Vagina (tissue), 2 donors: ENCODE measurements at regions not wholly inside any gene's neighbourhood (a gene's known extent, or its start where the extent isn't known, plus 50 kb on each side); places are given as distances from the start of the nearest gene placed in this dataset.

Experiments
- DNase-seq, 2 donors: peaks; one replicate each; pipeline ENCODE4 v3.0.0-alpha.2; 2017; ENCODE audit errors: extremely low spot score in 2 of 2
- H3K27ac ChIP-seq: fragments of 200-600 bp; sonication (generic); one replicate; pipeline ENCODE4 v1.5.1; 2019
- H3K27me3 ChIP-seq: fragments of 200-600 bp; sonication (generic); one replicate; pipeline ENCODE4 v1.5.1; 2019
- H3K36me3 ChIP-seq, 2 donors: fragments of 200-600 bp; sonication (generic); one replicate each; pipeline ENCODE4 v1.5.1; 2017 to 2019
- H3K4me1 ChIP-seq: fragments of 200-600 bp; sonication (generic); one replicate; pipeline ENCODE4 v1.5.1; 2019
- H3K4me3 ChIP-seq, 2 donors: fragments of 200-600 bp; sonication (generic); 1 replicate in 1 of 2; 2 replicates in 1 of 2; pipeline ENCODE4 v1.5.1; 2016 to 2019
- H3K9me3 ChIP-seq: fragments of 200-600 bp; sonication (generic); one replicate; pipeline ENCODE4 v1.5.1; 2019
- POLR2A ChIP-seq, 2 donors: fragments of 450-650 bp; IDR thresholded peaks; one replicate each; pipeline ENCODE4 v1.6.1; 2017; ENCODE audit warnings: antibody characterized with exemption in 2 of 2, mild to moderate bottlenecking in 2 of 2, moderate library complexity in 2 of 2
- POLR2AphosphoS5 ChIP-seq, 2 donors: sonication (generic); formaldehyde crosslinking; IDR thresholded peaks; one replicate each; pipeline ENCODE4 v1.9.0; 2017; ENCODE audit warnings: antibody characterized with exemption in 2 of 2, mild to moderate bottlenecking in 2 of 2, low read depth in 1 of 2; ENCODE audit not compliant: insufficient read depth in 1 of 2
- intact Hi-C: fragments of 100-400 bp; cut with DNase I; formaldehyde crosslinking; loops from one replicate; pipeline ENCODE4 v1.15.1; 2023
- TF ChIP-seq, protein P1 (sequence below), 3 experiments: fragments of 450-650 bp in 2 of 3; fragments of 200-600 bp in 1 of 3; sonication (generic) in 1 of 3; IDR thresholded peaks; one replicate each; pipeline ENCODE4 v1.5.1; 2017 to 2019; ENCODE audit warnings: antibody characterized with exemption in 3 of 3, mild to moderate bottlenecking in 2 of 3, moderate library complexity in 2 of 3

- Histone ChIP-seq H3K4me1 (no peaks in the 10 kb centered on the region), H3K36me3 (no peaks in the 10 kb centered on the region), H3K9me3 (no peaks in the 10 kb centered on the region), H3K4me3 (no peak overlapping the region), H3K27ac (no peak overlapping the region), H3K27me3 (no peaks in the 10 kb centered on the region)
- no peak for TF ChIP-seq POLR2AphosphoS5 (IDR thresholded peaks at IDR 0.05; ENCODE audit: insufficient read depth in 1 of 2, low read depth in 1 of 2)
- intact Hi-C loops: no loop called here
- DNase-seq: no peak
Observed at GRCh38 chr11:29578806-29579205, 438.0 kb downstream of the KCNA4 start.

- intact Hi-C loops: no loop called here
- no peak for TF ChIP-seq POLR2AphosphoS5 (IDR thresholded peaks at IDR 0.05; ENCODE audit: insufficient read depth in 1 of 2, low read depth in 1 of 2)
- TF ChIP-seq, protein P1, sequence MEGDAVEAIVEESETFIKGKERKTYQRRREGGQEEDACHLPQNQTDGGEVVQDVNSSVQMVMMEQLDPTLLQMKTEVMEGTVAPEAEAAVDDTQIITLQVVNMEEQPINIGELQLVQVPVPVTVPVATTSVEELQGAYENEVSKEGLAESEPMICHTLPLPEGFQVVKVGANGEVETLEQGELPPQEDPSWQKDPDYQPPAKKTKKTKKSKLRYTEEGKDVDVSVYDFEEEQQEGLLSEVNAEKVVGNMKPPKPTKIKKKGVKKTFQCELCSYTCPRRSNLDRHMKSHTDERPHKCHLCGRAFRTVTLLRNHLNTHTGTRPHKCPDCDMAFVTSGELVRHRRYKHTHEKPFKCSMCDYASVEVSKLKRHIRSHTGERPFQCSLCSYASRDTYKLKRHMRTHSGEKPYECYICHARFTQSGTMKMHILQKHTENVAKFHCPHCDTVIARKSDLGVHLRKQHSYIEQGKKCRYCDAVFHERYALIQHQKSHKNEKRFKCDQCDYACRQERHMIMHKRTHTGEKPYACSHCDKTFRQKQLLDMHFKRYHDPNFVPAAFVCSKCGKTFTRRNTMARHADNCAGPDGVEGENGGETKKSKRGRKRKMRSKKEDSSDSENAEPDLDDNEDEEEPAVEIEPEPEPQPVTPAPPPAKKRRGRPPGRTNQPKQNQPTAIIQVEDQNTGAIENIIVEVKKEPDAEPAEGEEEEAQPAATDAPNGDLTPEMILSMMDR (IDR thresholded peaks at IDR 0.05): no peak
- TF ChIP-seq POLR2A (IDR thresholded peaks at IDR 0.05): no peak
- H3K27ac ChIP-seq: no peak overlapping the region
- H3K9me3 ChIP-seq: no peaks in the 10 kb centered on the region
- H3K4me1 ChIP-seq: no peaks in the 10 kb centered on the region
- no peak overlapping the region for H3K4me3 ChIP-seq
- no peaks in the 10 kb centered on the region for H3K36me3 ChIP-seq
- no peaks in the 10 kb centered on the region for H3K27me3 ChIP-seq
- no peak for DNase-seq
Observed at GRCh38 chr11:29564486-29564885, 452.3 kb downstream of the KCNA4 start.

DNA sequence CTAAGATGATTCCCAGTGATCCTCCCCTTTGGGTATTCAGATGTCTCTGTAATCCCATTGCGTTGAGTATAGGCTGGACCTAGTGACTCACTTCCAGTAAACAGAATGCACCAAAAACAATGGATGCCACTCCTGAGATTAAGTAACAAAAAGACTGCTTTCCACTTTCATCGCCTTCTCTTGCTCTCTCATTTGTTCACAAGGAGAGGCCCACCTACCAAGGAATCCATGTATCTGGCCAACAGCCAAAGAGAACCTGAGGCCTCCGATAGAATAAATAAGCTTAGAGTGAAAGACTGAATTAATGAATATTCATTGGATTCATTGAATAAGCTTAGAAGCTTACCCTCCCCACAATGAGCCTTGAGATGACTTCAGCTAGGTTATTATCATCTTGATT lies 454.6 kb downstream of the KCNA4 start:
- intact Hi-C loops: no loop called here
- Histone ChIP-seq H3K36me3 (no peaks in the 10 kb centered on the region), H3K27ac (no peak overlapping the region), H3K4me3 (no peak overlapping the region), H3K4me1 (no peaks in the 10 kb centered on the region), H3K9me3 (no peaks in the 10 kb centered on the region), H3K27me3 (no peaks in the 10 kb centered on the region)
- DNase-seq: no peak
- TF ChIP-seq POLR2A (IDR thresholded peaks at IDR 0.05): no peak
- TF ChIP-seq POLR2AphosphoS5 (IDR thresholded peaks at IDR 0.05; ENCODE audit: insufficient read depth in 1 of 2, low read depth in 1 of 2): no peak
- TF ChIP-seq, protein P1 (IDR thresholded peaks at IDR 0.05): no peak

DNA sequence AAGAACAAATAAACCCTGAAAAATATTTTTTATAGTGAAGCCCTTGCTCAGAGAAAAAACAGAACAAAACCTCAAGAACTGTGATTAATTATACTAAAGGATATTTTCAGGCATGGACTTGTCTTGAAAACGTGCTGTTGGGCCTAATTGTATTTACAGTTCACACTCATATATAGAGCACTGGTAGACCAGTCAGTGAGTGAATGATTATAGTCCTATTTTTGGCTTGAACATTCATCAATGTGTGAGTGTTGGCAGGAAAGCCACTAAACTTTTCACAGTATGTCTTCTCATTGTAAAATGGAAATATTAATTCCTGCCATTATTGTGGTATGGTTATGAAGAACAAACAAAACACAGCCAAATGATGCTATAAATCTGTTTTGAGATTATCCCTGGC lies 462.8 kb downstream of the KCNA4 start:
- Histone ChIP-seq H3K4me3 (no peak overlapping the region), H3K9me3 (no peaks in the 10 kb centered on the region), H3K27me3 (no peaks in the 10 kb centered on the region), H3K36me3 (no peaks in the 10 kb centered on the region), H3K27ac (no peak overlapping the region), H3K4me1 (no peaks in the 10 kb centered on the region)
- intact Hi-C loops: no loop called here
- no peak for DNase-seq
- no peak for TF ChIP-seq POLR2A (IDR thresholded peaks at IDR 0.05)
- TF ChIP-seq, protein P1 (IDR thresholded peaks at IDR 0.05): no peak
- TF ChIP-seq POLR2AphosphoS5 (IDR thresholded peaks at IDR 0.05; ENCODE audit: insufficient read depth in 1 of 2, low read depth in 1 of 2): no peak

DNA sequence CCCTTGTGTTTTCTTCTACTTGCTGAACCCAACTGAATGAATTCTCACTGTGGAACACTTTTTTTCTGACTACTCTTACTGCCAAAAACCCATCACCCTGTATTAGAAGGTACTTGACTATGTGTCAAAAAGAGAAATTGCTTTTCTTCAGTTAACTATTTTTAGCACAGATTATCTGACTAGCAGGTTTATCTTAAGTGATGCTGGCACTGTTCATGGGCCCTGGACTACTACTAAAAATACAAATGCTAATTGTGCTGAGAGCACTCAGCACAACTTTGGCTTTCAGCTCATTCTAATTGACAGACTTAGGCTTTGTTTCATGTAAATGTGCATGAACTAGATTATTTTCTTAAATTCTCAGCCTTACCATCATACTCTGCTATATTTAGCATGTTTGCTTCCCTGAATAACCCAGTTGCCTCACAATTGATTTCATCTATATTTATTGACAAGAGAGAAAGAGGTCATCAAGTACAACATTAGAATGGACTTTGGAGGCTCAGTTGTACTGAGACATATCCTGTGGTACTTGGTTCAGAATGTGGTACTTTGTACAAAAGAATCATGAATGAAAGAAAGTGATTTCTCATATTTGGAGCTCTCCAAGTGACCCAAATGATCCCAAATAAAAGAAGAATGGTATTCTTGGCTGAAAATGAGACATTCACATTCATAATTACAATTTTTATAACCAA lies 478.3 kb downstream of the KCNA4 start:
- intact Hi-C loops: no loop called here
- H3K9me3 ChIP-seq: no peaks in the 10 kb centered on the region
- no peaks in the 10 kb centered on the region for H3K27me3 ChIP-seq
- H3K36me3 ChIP-seq: no peaks in the 10 kb centered on the region
- no peaks in the 10 kb centered on the region for H3K4me1 ChIP-seq
- no peak overlapping the region for H3K4me3 ChIP-seq
- TF ChIP-seq POLR2A (IDR thresholded peaks at IDR 0.05): no peak
- TF ChIP-seq POLR2AphosphoS5 (IDR thresholded peaks at IDR 0.05; ENCODE audit: insufficient read depth in 1 of 2, low read depth in 1 of 2): no peak
- TF ChIP-seq, protein P1 (IDR thresholded peaks at IDR 0.05): no peak
- DNase-seq: no peak
- H3K27ac ChIP-seq: no peak overlapping the region
